SK-N-SH (cell line): ENCODE measurements at regions not wholly inside any gene's neighbourhood (a gene's known extent, or its start where the extent isn't known, plus 50 kb on each side); places are given as distances from the start of the nearest gene placed in this dataset.

Source experiments
- CTCF ChIP-seq: fragments of 200-600 bp; sonication (generic); IDR thresholded peaks from 2 replicates; pipeline ENCODE4 v1.6.1; 2017; ENCODE audit warnings: antibody characterized with exemption, mild to moderate bottlenecking, moderate library complexity
- MAX ChIP-seq: IDR thresholded peaks from 2 replicates; pipeline ENCODE4 v1.4.0; 2012; ENCODE audit warnings: low read depth
- POLR2AphosphoS5 ChIP-seq: IDR thresholded peaks from 2 replicates; pipeline ENCODE4 v1.6.1; 2012; ENCODE audit warnings: low read depth, low read length
- RAD21 ChIP-seq: IDR thresholded peaks from 2 replicates; pipeline ENCODE4 v1.6.1; 2012; ENCODE audit warnings: mild to moderate bottlenecking, low read length
- RFX5 ChIP-seq: IDR thresholded peaks from 2 replicates; pipeline ENCODE4 v1.6.1; 2012; ENCODE audit warnings: mild to moderate bottlenecking, improper control_type of control experiment, low read length
- USF2 ChIP-seq: fragments of 150-350 bp; IDR thresholded peaks from 2 replicates; pipeline ENCODE4 v1.6.1; 2017; ENCODE audit warnings: antibody characterized with exemption, low read length, low read depth, borderline replicate concordance

GRCh38 chr5:74367241-74367733, 273.2 kb downstream of the ENC1 start:
- TF ChIP-seq CTCF = no peak
- TF ChIP-seq USF2 = no peak
- TF ChIP-seq POLR2AphosphoS5 = no peak
- TF ChIP-seq MAX = no peak
- no peak for TF ChIP-seq RAD21
- TF ChIP-seq RFX5 = no peak
